Prostate gland (tissue), 2 donors: ENCODE measurements at regions not wholly inside any gene's neighbourhood (a gene's known extent, or its start where the extent isn't known, plus 50 kb on each side); places are given as distances from the start of the nearest gene placed in this dataset.

ENCODE experiments used
- DNase-seq: peaks from one replicate; pipeline ENCODE4 v3.0.0-alpha.2; 2019; ENCODE audit warnings: low spot score
- H3K27ac ChIP-seq, 2 donors: fragments of 200-600 bp; sonication (generic); 2 replicates each; pipeline ENCODE4 v1.5.1; 2017 to 2019
- H3K27me3 ChIP-seq: fragments of 200-600 bp; sonication (generic); replicated peaks from 2 replicates; pipeline ENCODE4 v1.5.1; 2019; ENCODE audit not compliant: insufficient read depth
- H3K36me3 ChIP-seq, 2 donors: fragments of 200-600 bp; sonication (generic); 1 replicate in 1 of 2; 2 replicates in 1 of 2; pipeline versions ENCODE4 v1.5.1 to v1.8.1; 2017 to 2019
- H3K4me1 ChIP-seq: fragments of 200-600 bp; sonication (generic); replicated peaks from 2 replicates; pipeline ENCODE4 v1.5.1; 2019
- H3K4me3 ChIP-seq, 2 donors: fragments of 200-600 bp; sonication (generic); 2 replicates each; pipeline ENCODE4 v1.5.1; 2017 to 2019
- H3K9me3 ChIP-seq: fragments of 200-600 bp; sonication (generic); 2 replicates; pipeline ENCODE4 v1.5.1; 2017
- CTCF ChIP-seq, 4 experiments: fragments of 200-600 bp in 2 of 4; fragments of 450-650 bp in 2 of 4; sonication (generic) in 2 of 4; IDR thresholded peaks; 1 replicate in 3 of 4; 2 replicates in 1 of 4; pipeline ENCODE4 v1.5.1; 2016 to 2019; ENCODE audit warnings: antibody characterized with exemption in 4 of 4, mild to moderate bottlenecking in 2 of 4, moderate library complexity in 2 of 4
- POLR2A ChIP-seq: fragments of 450-650 bp; IDR thresholded peaks from one replicate; pipeline ENCODE4 v1.6.1; 2016; ENCODE audit warnings: antibody characterized with exemption, mild to moderate bottlenecking
- POLR2AphosphoS5 ChIP-seq: sonication (generic); formaldehyde crosslinking; IDR thresholded peaks from one replicate; pipeline ENCODE4 v1.6.1; 2017; ENCODE audit warnings: antibody characterized with exemption
- WGBS: methylation state at CpG from one replicate; pipeline ENCODE4 v1.1.5; 2018; 5-methylcytosine and 5-hydroxymethylcytosine counted together
- intact Hi-C: fragments of 100-400 bp; cut with DNase I; formaldehyde crosslinking; loops from one replicate; pipeline ENCODE4 v1.14.2; 2022

- WGBS: 72% methylated on average over 2 of the region's 2 CpGs
- no peak for DNase-seq
- Histone ChIP-seq H3K27me3 (no peaks in the 10 kb centered on the region), H3K4me3 (no peak overlapping the region), H3K4me1 (no peaks in the 10 kb centered on the region), H3K36me3 (no peaks in the 10 kb centered on the region), H3K9me3 (no peaks in the 10 kb centered on the region), H3K27ac (no peak overlapping the region)
- TF ChIP-seq POLR2AphosphoS5: no peak
- TF ChIP-seq POLR2A: no peak
- no peak for TF ChIP-seq CTCF (IDR thresholded peaks at IDR 0.05)
- intact Hi-C loops: no loop called here
These were observed 208.9 kb upstream of the SLC10A2 start for GRCh38 chr13:103275081-103275480.

DNA sequence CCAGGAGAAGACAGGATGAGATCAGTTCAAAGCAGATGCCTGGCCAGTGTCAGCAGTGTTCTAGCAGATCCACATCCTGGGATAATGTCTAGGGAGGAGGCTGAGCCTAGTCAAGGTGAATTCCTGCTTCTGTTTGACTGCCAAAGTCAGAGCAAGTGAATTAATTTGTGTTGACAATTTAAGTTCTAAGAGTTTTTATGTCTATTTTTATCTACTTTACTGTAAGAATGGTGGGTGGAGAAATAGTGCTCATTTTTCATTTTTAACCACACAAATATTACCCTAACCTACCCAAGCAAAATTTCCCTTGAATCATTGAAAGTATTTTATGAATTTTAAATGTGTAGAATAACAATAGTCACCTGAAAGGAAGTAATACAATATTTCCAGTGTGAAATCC is 207.6 kb upstream of the SLC10A2 start:
- Histone ChIP-seq H3K27me3 (no peaks in the 10 kb centered on the region), H3K4me1 (no peaks in the 10 kb centered on the region), H3K36me3 (no peaks in the 10 kb centered on the region), H3K9me3 (no peaks in the 10 kb centered on the region), H3K27ac (no peak overlapping the region), H3K4me3 (no peak overlapping the region)
- intact Hi-C loops: no loop called here
- no peak for DNase-seq
- TF ChIP-seq POLR2AphosphoS5: no peak
- TF ChIP-seq POLR2A: no peak
- TF ChIP-seq CTCF (IDR thresholded peaks at IDR 0.05): no peak

DNA sequence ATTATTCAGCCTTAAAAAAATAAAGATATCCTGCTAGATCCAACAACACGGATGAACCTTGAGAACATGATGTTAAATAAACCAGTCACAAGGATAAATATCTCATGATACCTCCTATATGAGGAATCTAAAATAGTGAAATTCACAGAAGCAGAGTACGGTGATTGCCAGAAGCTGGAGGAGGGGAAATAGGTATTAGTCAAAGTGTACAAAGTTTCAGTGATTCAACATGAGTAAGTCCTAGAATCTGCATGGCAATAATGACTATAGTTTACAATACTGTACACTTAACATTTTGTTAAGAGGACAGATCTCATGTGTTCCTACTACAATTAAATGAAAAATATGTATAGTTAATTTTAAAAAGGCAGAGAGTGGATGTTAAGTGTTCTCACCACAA is 206.6 kb upstream of the SLC10A2 start:
- no peaks in the 10 kb centered on the region for H3K9me3 ChIP-seq
- H3K4me3 ChIP-seq: no peak overlapping the region
- H3K4me1 ChIP-seq: no peaks in the 10 kb centered on the region
- no peaks in the 10 kb centered on the region for H3K27me3 ChIP-seq
- no peaks in the 10 kb centered on the region for H3K36me3 ChIP-seq
- WGBS: 81% methylated on average over 2 of the region's 2 CpGs
- intact Hi-C loops: no loop called here
- TF ChIP-seq CTCF (IDR thresholded peaks at IDR 0.05): no peak
- no peak for DNase-seq
- H3K27ac ChIP-seq: no peak overlapping the region

- intact Hi-C loops: no loop called here
- Histone ChIP-seq H3K9me3 (no peaks in the 10 kb centered on the region), H3K36me3 (no peaks in the 10 kb centered on the region), H3K27ac (no peak overlapping the region), H3K27me3 (no peaks in the 10 kb centered on the region), H3K4me3 (no peak overlapping the region), H3K4me1 (no peaks in the 10 kb centered on the region)
- TF ChIP-seq POLR2AphosphoS5 (no peak), POLR2A (no peak), CTCF (IDR thresholded peaks at IDR 0.05) (no peak)
- no peak for DNase-seq
- WGBS: 95% methylated on average over 3 of the region's 3 CpGs
These were observed 197.2 kb upstream of the SLC10A2 start for GRCh38 chr13:103263448-103263847.

GRCh38 chr13:103255587-103256301 is 189.5 kb upstream of the SLC10A2 start:
- no peak overlapping the region for H3K4me3 ChIP-seq
- intact Hi-C loops: no loop called here
- no peak for DNase-seq
- no peaks in the 10 kb centered on the region for H3K36me3 ChIP-seq
- H3K27me3 ChIP-seq: no peaks in the 10 kb centered on the region
- no peak for TF ChIP-seq CTCF (IDR thresholded peaks at IDR 0.05)
- no peak for TF ChIP-seq POLR2A
- no peak for TF ChIP-seq POLR2AphosphoS5
- no peaks in the 10 kb centered on the region for H3K9me3 ChIP-seq
- WGBS: 22% methylated on average over 4 of the region's 4 CpGs
- H3K27ac ChIP-seq: no peak overlapping the region
- H3K4me1 ChIP-seq: no peaks in the 10 kb centered on the region
